ENCODE measurements at regions not wholly inside any gene's neighbourhood (a gene's known extent, or its start where the extent isn't known, plus 50 kb on each side); places are given as distances from the start of the nearest gene placed in this dataset.

DNA sequence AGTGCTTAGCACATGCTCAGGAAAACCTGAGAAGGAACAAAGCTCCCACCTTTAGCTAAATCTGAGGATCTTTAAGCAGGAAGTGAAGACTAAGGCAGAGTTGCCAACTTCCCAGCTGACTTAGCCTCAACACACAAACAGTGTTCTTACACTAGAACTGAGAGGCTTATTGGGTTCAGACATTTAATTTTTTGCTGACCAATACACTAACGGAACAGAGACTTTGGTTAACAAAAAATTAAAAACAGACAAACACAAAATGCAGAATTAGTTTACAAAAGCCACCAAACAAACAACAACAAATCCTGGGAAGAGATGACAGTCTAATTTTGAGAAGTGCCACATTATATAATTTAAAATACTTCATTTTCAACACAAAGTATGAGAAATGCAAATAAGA lies 1123.7 kb upstream of the ATXN7L3B start:
- DNase-seq (ENCODE audit: low read depth, low spot score): no peak
- TF ChIP-seq, protein P1, sequence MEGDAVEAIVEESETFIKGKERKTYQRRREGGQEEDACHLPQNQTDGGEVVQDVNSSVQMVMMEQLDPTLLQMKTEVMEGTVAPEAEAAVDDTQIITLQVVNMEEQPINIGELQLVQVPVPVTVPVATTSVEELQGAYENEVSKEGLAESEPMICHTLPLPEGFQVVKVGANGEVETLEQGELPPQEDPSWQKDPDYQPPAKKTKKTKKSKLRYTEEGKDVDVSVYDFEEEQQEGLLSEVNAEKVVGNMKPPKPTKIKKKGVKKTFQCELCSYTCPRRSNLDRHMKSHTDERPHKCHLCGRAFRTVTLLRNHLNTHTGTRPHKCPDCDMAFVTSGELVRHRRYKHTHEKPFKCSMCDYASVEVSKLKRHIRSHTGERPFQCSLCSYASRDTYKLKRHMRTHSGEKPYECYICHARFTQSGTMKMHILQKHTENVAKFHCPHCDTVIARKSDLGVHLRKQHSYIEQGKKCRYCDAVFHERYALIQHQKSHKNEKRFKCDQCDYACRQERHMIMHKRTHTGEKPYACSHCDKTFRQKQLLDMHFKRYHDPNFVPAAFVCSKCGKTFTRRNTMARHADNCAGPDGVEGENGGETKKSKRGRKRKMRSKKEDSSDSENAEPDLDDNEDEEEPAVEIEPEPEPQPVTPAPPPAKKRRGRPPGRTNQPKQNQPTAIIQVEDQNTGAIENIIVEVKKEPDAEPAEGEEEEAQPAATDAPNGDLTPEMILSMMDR (IDR thresholded peaks at IDR 0.05): no peak
- TF ChIP-seq POLR2AphosphoS5 (IDR thresholded peaks at IDR 0.05; ENCODE audit: low read depth, low read length) (no peak), SIN3A (IDR thresholded peaks at IDR 0.05; ENCODE audit: borderline replicate concordance, insufficient read depth, low read depth, low read length) (no peak), TCF7L2 (IDR thresholded peaks at IDR 0.05; ENCODE audit: low read depth, low read length) (no peak)
- TF ChIP-seq, protein P2, sequence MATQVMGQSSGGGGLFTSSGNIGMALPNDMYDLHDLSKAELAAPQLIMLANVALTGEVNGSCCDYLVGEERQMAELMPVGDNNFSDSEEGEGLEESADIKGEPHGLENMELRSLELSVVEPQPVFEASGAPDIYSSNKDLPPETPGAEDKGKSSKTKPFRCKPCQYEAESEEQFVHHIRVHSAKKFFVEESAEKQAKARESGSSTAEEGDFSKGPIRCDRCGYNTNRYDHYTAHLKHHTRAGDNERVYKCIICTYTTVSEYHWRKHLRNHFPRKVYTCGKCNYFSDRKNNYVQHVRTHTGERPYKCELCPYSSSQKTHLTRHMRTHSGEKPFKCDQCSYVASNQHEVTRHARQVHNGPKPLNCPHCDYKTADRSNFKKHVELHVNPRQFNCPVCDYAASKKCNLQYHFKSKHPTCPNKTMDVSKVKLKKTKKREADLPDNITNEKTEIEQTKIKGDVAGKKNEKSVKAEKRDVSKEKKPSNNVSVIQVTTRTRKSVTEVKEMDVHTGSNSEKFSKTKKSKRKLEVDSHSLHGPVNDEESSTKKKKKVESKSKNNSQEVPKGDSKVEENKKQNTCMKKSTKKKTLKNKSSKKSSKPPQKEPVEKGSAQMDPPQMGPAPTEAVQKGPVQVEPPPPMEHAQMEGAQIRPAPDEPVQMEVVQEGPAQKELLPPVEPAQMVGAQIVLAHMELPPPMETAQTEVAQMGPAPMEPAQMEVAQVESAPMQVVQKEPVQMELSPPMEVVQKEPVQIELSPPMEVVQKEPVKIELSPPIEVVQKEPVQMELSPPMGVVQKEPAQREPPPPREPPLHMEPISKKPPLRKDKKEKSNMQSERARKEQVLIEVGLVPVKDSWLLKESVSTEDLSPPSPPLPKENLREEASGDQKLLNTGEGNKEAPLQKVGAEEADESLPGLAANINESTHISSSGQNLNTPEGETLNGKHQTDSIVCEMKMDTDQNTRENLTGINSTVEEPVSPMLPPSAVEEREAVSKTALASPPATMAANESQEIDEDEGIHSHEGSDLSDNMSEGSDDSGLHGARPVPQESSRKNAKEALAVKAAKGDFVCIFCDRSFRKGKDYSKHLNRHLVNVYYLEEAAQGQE (IDR thresholded peaks at IDR 0.05; ENCODE audit: insufficient read depth in 1 of 2, low read depth in 2 of 2, low read length in 1 of 2): no peak
- no TSS peak for BruUV-seq (replicated peaks)

DNA sequence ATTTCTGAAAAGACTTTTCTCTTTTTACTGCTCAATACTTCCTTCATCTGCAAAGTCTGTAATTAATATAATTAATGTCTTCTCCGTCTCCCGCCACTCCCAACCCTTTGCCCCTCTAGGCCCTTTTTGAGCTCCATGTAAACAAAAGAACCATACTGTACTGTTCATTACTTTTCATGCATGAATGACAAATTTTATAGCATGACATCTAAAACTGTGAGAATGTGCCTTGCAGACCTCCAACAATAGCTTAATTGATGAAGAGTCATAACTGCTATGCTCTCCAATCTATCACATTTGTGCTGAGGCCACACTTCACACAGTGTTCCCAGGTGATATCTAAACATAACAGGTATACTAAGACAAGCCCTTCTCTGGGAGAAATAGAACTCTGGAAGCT lies 1122.7 kb upstream of the ATXN7L3B start:
- in situ Hi-C loops (cut with HindIII; ENCODE audit: low pct_unique_long_range_greater_than_20kb, low sequenced_read_pairs): no loop called here

More for the DNA sequence above, 1123.7 kb upstream of the ATXN7L3B start:
- ChIA-PET CTCF (no interaction called here), POLR2A (no interaction called here)
- no peak overlapping the region for H3K4me3 ChIP-seq (ENCODE audit: low read depth in 2 of 2, low read length in 2 of 2)
- no peak overlapping the region for H3K27ac ChIP-seq (ENCODE audit: low read length)
- H3K27me3 ChIP-seq (ENCODE audit: control insufficient read depth, insufficient read depth, low read length): no peaks in the 10 kb centered on the region
- H3K36me3 ChIP-seq (ENCODE audit: control insufficient read depth, insufficient read depth, low read length): no peaks in the 10 kb centered on the region
- H3K9me3 ChIP-seq (ENCODE audit: control insufficient read depth, insufficient read depth, low read depth, low read length): peaks cover 4% of the 10 kb centered on the region; the same call in 1 of the 2 replicates
- intact Hi-C loops (cut with micrococcal nuclease; ENCODE audit: unreplicated experiment): no loop called here
- no peak for ATAC-seq
- H3K4me1 ChIP-seq (ENCODE audit: control insufficient read depth, insufficient read depth, low read length): no peaks in the 10 kb centered on the region
- in situ Hi-C loops (cut with HindIII; ENCODE audit: low pct_unique_long_range_greater_than_20kb, low sequenced_read_pairs): no loop called here

More for the DNA sequence above, 1122.7 kb upstream of the ATXN7L3B start:
- Histone ChIP-seq H3K4me3 (ENCODE audit: low read depth in 2 of 2, low read length in 2 of 2) (no peak overlapping the region), H3K4me1 (ENCODE audit: control insufficient read depth, insufficient read depth, low read length) (no peaks in the 10 kb centered on the region), H3K9me3 (ENCODE audit: control insufficient read depth, insufficient read depth, low read depth, low read length) (peaks cover 4% of the 10 kb centered on the region; the same call in 1 of the 2 replicates), H3K27me3 (ENCODE audit: control insufficient read depth, insufficient read depth, low read length) (no peaks in the 10 kb centered on the region), H3K27ac (ENCODE audit: low read length) (no peak overlapping the region), H3K36me3 (ENCODE audit: control insufficient read depth, insufficient read depth, low read length) (no peaks in the 10 kb centered on the region)
- TF ChIP-seq, protein P1 (IDR thresholded peaks at IDR 0.05): no peak
- TF ChIP-seq, protein P2 (IDR thresholded peaks at IDR 0.05; ENCODE audit: insufficient read depth in 1 of 2, low read depth in 2 of 2, low read length in 1 of 2): no peak
- TF ChIP-seq POLR2AphosphoS5 (IDR thresholded peaks at IDR 0.05; ENCODE audit: low read depth, low read length) (no peak), TCF7L2 (IDR thresholded peaks at IDR 0.05; ENCODE audit: low read depth, low read length) (no peak), SIN3A (IDR thresholded peaks at IDR 0.05; ENCODE audit: borderline replicate concordance, insufficient read depth, low read depth, low read length) (no peak)
- ChIA-PET POLR2A (no interaction called here), CTCF (no interaction called here)
- no peak for ATAC-seq
- no peak for DNase-seq (ENCODE audit: low read depth, low spot score)
- intact Hi-C loops (cut with micrococcal nuclease; ENCODE audit: unreplicated experiment): no loop called here
- no TSS peak for BruUV-seq (replicated peaks)

Data from Panc1 (cell line).